ENCODE measurements at regions not wholly inside any gene's neighbourhood (a gene's known extent, or its start where the extent isn't known, plus 50 kb on each side); places are given as distances from the start of the nearest gene placed in this dataset.
"Not testable (repeated sequence)": the region's sequence is repeated elsewhere in the genome, so short reads cannot be mapped to it uniquely, and the experiment has no call there.

GRCh38 chr5:118111956-118112355 lies 876.4 kb downstream of the DTWD2 start:
- no peak for DNase-seq (ENCODE audit: low spot score in 2 of 2)
- in situ Hi-C loops (cut with MboI; ENCODE audit: low sequenced_read_pairs), result no loop called here
- no peaks in the 10 kb centered on the region for H3K27me3 ChIP-seq (ENCODE audit: low read depth)
- no peaks in the 10 kb centered on the region for H3K9me3 ChIP-seq
- H3K36me3 ChIP-seq (replicated peaks), result no peaks in the 10 kb centered on the region
- H3K4me3 ChIP-seq, result no peak overlapping the region
- H3K4me1 ChIP-seq, result no peaks in the 10 kb centered on the region

GRCh38 chr5:118107246-118107645 lies 881.1 kb downstream of the DTWD2 start:
- H3K36me3 ChIP-seq (replicated peaks); H3K4me1 ChIP-seq; H3K4me3 ChIP-seq; H3K27me3 ChIP-seq (ENCODE audit: low read depth); DNase-seq (ENCODE audit: low spot score in 2 of 2); H3K9me3 ChIP-seq; in situ Hi-C loops (cut with MboI; ENCODE audit: low sequenced_read_pairs): not testable (repeated sequence)

- Histone ChIP-seq H3K4me1 (no peaks in the 10 kb centered on the region), H3K4me3 (no peak overlapping the region), H3K9me3 (no peaks in the 10 kb centered on the region), H3K36me3 (replicated peaks) (no peaks in the 10 kb centered on the region), H3K27me3 (ENCODE audit: low read depth) (no peaks in the 10 kb centered on the region)
- no peak for DNase-seq (ENCODE audit: low spot score in 2 of 2)
- in situ Hi-C loops (cut with MboI; ENCODE audit: low sequenced_read_pairs), result no loop called here
These were observed 889.6 kb downstream of the DTWD2 start for GRCh38 chr5:118098716-118099115.

GRCh38 chr5:118095115-118095514 lies 893.2 kb downstream of the DTWD2 start:
- Histone ChIP-seq H3K4me3 (no peak overlapping the region), H3K27me3 (ENCODE audit: low read depth) (no peaks in the 10 kb centered on the region), H3K9me3 (no peaks in the 10 kb centered on the region), H3K4me1 (no peaks in the 10 kb centered on the region), H3K36me3 (replicated peaks) (no peaks in the 10 kb centered on the region)
- DNase-seq (ENCODE audit: low spot score in 2 of 2), result no peak
- in situ Hi-C loops (cut with MboI; ENCODE audit: low sequenced_read_pairs), result no loop called here

GRCh38 chr5:118088448-118088847 lies 899.9 kb downstream of the DTWD2 start:
- Histone ChIP-seq H3K4me1 (no peaks in the 10 kb centered on the region), H3K36me3 (replicated peaks) (no peaks in the 10 kb centered on the region), H3K27me3 (ENCODE audit: low read depth) (no peaks in the 10 kb centered on the region), H3K9me3 (no peaks in the 10 kb centered on the region), H3K4me3 (no peak overlapping the region)
- no peak for DNase-seq (ENCODE audit: low spot score in 2 of 2)
- in situ Hi-C loops (cut with MboI; ENCODE audit: low sequenced_read_pairs), result no loop called here

- no peaks in the 10 kb centered on the region for H3K4me1 ChIP-seq
- DNase-seq (ENCODE audit: low spot score in 2 of 2), result no peak
- H3K27me3 ChIP-seq (ENCODE audit: low read depth), result no peaks in the 10 kb centered on the region
- no peaks in the 10 kb centered on the region for H3K9me3 ChIP-seq
- in situ Hi-C loops (cut with MboI; ENCODE audit: low sequenced_read_pairs), result no loop called here
- H3K4me3 ChIP-seq, result no peak overlapping the region
- no peaks in the 10 kb centered on the region for H3K36me3 ChIP-seq (replicated peaks)
These were observed 911.9 kb downstream of the DTWD2 start for GRCh38 chr5:118076490-118076889.

GRCh38 chr5:118070041-118070440 lies 918.3 kb downstream of the DTWD2 start:
- DNase-seq (ENCODE audit: low spot score in 2 of 2), result no peak
- no peaks in the 10 kb centered on the region for H3K9me3 ChIP-seq
- H3K36me3 ChIP-seq (replicated peaks), result no peaks in the 10 kb centered on the region
- H3K27me3 ChIP-seq (ENCODE audit: low read depth), result no peaks in the 10 kb centered on the region
- H3K4me3 ChIP-seq, result no peak overlapping the region
- no peaks in the 10 kb centered on the region for H3K4me1 ChIP-seq
- in situ Hi-C loops (cut with MboI; ENCODE audit: low sequenced_read_pairs), result no loop called here

GRCh38 chr5:118069452-118069851 lies 918.9 kb downstream of the DTWD2 start:
- no peak for DNase-seq (ENCODE audit: low spot score in 2 of 2)
- Histone ChIP-seq H3K4me1 (no peaks in the 10 kb centered on the region), H3K27me3 (ENCODE audit: low read depth) (no peaks in the 10 kb centered on the region), H3K36me3 (replicated peaks) (no peaks in the 10 kb centered on the region), H3K4me3 (no peak overlapping the region), H3K9me3 (no peaks in the 10 kb centered on the region)
- in situ Hi-C loops (cut with MboI; ENCODE audit: low sequenced_read_pairs), result no loop called here

- no peak for DNase-seq (ENCODE audit: low spot score in 2 of 2)
- Histone ChIP-seq H3K4me3 (no peak overlapping the region), H3K9me3 (no peaks in the 10 kb centered on the region), H3K27me3 (ENCODE audit: low read depth) (no peaks in the 10 kb centered on the region), H3K4me1 (no peaks in the 10 kb centered on the region), H3K36me3 (replicated peaks) (no peaks in the 10 kb centered on the region)
- in situ Hi-C loops (cut with MboI; ENCODE audit: low sequenced_read_pairs), result no loop called here
These were observed 919.5 kb downstream of the DTWD2 start for GRCh38 chr5:118068886-118069285.

GRCh38 chr5:118063836-118064235 lies 924.5 kb downstream of the DTWD2 start:
- H3K36me3 ChIP-seq (replicated peaks); H3K27me3 ChIP-seq (ENCODE audit: low read depth); in situ Hi-C loops (cut with MboI; ENCODE audit: low sequenced_read_pairs); DNase-seq (ENCODE audit: low spot score in 2 of 2); H3K9me3 ChIP-seq; H3K4me3 ChIP-seq; H3K4me1 ChIP-seq: not testable (repeated sequence)

- Histone ChIP-seq H3K4me1 (peaks cover 2% of the 10 kb centered on the region; the same call in 1 of the 2 replicates), H3K27me3 (ENCODE audit: low read depth) (no peaks in the 10 kb centered on the region), H3K4me3 (no peak overlapping the region), H3K36me3 (replicated peaks) (no peaks in the 10 kb centered on the region), H3K9me3 (no peaks in the 10 kb centered on the region)
- no peak for DNase-seq (ENCODE audit: low spot score in 2 of 2)
- in situ Hi-C loops (cut with MboI; ENCODE audit: low sequenced_read_pairs), result no loop called here
These were observed 927.5 kb downstream of the DTWD2 start for GRCh38 chr5:118060833-118061232.

GRCh38 chr5:118052503-118052902 lies 935.8 kb downstream of the DTWD2 start:
- H3K36me3 ChIP-seq (replicated peaks), result no peaks in the 10 kb centered on the region
- peak; percentile 47 to 81 for DNase-seq (ENCODE audit: low spot score in 2 of 2)
- in situ Hi-C loops (cut with MboI; ENCODE audit: low sequenced_read_pairs), result no loop called here

GRCh38 chr5:118044169-118044568 lies 944.2 kb downstream of the DTWD2 start:
- DNase-seq (ENCODE audit: low spot score in 2 of 2), result peak in 1 of 2 experiments; percentile 27

More at GRCh38 chr5:118052503-118052902, 935.8 kb downstream of the DTWD2 start:
- Histone ChIP-seq H3K4me3 (no peak overlapping the region), H3K4me1 (peaks cover 15% of the 10 kb centered on the region), H3K9me3 (no peaks in the 10 kb centered on the region), H3K27me3 (ENCODE audit: low read depth) (no peaks in the 10 kb centered on the region)

GRCh38 chr5:118043531-118043930 lies 944.8 kb downstream of the DTWD2 start:
- Histone ChIP-seq H3K27me3 (ENCODE audit: low read depth) (no peaks in the 10 kb centered on the region), H3K36me3 (replicated peaks) (no peaks in the 10 kb centered on the region), H3K9me3 (no peaks in the 10 kb centered on the region), H3K4me3 (no peak overlapping the region), H3K4me1 (peaks cover 10% of the 10 kb centered on the region; the same call in 1 of the 2 replicates)
- in situ Hi-C loops (cut with MboI; ENCODE audit: low sequenced_read_pairs), result no loop called here
- DNase-seq (ENCODE audit: low spot score in 2 of 2), result no peak

More at GRCh38 chr5:118044169-118044568, 944.2 kb downstream of the DTWD2 start:
- H3K4me3 ChIP-seq, result no peak overlapping the region
- in situ Hi-C loops (cut with MboI; ENCODE audit: low sequenced_read_pairs), result no loop called here
- H3K4me1 ChIP-seq, result peaks cover 10% of the 10 kb centered on the region; the same call in 1 of the 2 replicates
- H3K27me3 ChIP-seq (ENCODE audit: low read depth), result no peaks in the 10 kb centered on the region
- H3K36me3 ChIP-seq (replicated peaks), result no peaks in the 10 kb centered on the region
- H3K9me3 ChIP-seq, result no peaks in the 10 kb centered on the region

- Histone ChIP-seq H3K9me3 (no peaks in the 10 kb centered on the region), H3K4me3 (no peak overlapping the region), H3K27me3 (ENCODE audit: low read depth) (no peaks in the 10 kb centered on the region), H3K4me1 (peaks cover 10% of the 10 kb centered on the region; the same call in 1 of the 2 replicates), H3K36me3 (replicated peaks) (no peaks in the 10 kb centered on the region)
- no peak for DNase-seq (ENCODE audit: low spot score in 2 of 2)
- in situ Hi-C loops (cut with MboI; ENCODE audit: low sequenced_read_pairs), result no loop called here
These were observed 946.3 kb downstream of the DTWD2 start for GRCh38 chr5:118042076-118042475.
